Activated naive CD8-positive, alpha-beta T cell treated with anti-CD3 and anti-CD28 coated beads for 36 hours (primary cell): ENCODE measurements at regions not wholly inside any gene's neighbourhood (a gene's known extent, or its start where the extent isn't known, plus 50 kb on each side); places are given as distances from the start of the nearest gene placed in this dataset.

Source experiments
- DNase-seq: peaks from one replicate; pipeline ENCODE4 v3.0.0; 2021
- H3K27ac Mint-ChIP-seq: one replicate; pipeline ENCODE4 v1.8.0; 2022; ENCODE audit warnings: mild to moderate bottlenecking, moderate library complexity, mixed read lengths
- H3K27me3 Mint-ChIP-seq: one replicate; pipeline ENCODE4 v1.8.0; 2022; ENCODE audit warnings: mild to moderate bottlenecking, mixed read lengths
- H3K36me3 Mint-ChIP-seq: one replicate; pipeline ENCODE4 v1.8.0; 2021; ENCODE audit warnings: mild to moderate bottlenecking, mixed read lengths
- H3K4me1 Mint-ChIP-seq: one replicate; pipeline ENCODE4 v1.8.0; 2021; ENCODE audit warnings: mixed read lengths
- H3K4me3 Mint-ChIP-seq: one replicate; pipeline ENCODE4 v1.8.0; 2022; ENCODE audit warnings: mild to moderate bottlenecking, moderate library complexity, mixed read lengths
- H3K9me3 Mint-ChIP-seq: one replicate; pipeline ENCODE4 v1.8.0; 2022; ENCODE audit warnings: mixed read lengths

DNA sequence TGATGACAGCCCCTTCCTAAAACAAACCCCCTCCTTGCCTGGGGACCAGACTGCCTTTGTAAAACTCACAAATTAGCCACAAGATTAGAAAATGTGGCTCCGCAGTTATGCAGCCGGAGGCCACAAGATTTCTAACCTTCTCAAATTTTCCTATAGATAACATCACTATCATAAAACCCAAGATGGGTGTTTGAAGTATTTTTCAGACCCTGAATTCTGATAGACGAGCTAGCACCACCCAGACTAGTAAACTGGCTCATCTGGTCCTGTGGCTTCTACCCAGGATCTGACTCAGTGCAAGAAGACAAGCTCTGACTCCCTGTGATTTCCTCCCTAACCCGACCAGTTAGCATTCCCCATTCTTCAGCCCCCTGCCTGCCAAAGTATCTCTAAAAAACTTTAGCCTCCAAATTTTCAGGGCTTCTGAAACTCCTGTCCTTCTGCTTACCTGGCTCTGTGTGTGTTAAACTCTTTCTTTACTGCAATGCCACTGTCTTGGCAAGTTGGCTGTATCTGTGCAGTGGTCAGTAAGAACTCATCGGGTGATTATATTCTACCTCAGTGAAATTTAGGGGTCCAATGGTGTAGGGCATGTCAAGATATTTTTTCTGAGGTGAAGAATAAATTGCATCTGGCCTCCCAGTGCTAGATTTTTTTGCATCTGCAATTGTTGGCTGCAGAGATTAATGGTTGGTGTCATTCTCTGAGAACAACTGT, 102.1 kb downstream of the S1PR1 start:
- no peak overlapping the region for H3K27ac Mint-ChIP-seq
- no peaks in the 10 kb centered on the region for H3K27me3 Mint-ChIP-seq
- peaks cover 10% of the 10 kb centered on the region for H3K9me3 Mint-ChIP-seq
- H3K4me3 Mint-ChIP-seq = no peak overlapping the region
- H3K36me3 Mint-ChIP-seq = peaks cover 4% of the 10 kb centered on the region
- peaks cover 13% of the 10 kb centered on the region for H3K4me1 Mint-ChIP-seq
- DNase-seq = peak; percentile 11

DNA sequence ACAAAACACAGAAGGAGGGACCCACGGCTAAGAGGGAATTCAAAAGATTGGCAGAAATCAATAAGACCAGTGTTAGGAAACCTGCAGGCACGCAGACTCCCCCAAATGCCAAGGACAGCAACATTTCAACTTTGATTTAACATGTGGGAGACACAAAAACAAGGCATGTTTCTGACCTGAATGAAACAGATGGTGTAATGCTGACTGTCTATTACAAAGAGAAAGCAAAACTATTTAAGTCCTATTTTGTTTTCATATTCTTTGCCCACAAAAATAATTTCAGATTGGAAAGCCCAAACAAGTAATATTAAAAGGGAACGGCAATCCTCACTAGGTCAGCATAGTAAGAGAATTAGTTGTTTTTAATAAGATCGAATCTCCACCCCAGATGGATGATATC, 107.9 kb downstream of the S1PR1 start:
- H3K36me3 Mint-ChIP-seq = peaks cover 9% of the 10 kb centered on the region

DNA sequence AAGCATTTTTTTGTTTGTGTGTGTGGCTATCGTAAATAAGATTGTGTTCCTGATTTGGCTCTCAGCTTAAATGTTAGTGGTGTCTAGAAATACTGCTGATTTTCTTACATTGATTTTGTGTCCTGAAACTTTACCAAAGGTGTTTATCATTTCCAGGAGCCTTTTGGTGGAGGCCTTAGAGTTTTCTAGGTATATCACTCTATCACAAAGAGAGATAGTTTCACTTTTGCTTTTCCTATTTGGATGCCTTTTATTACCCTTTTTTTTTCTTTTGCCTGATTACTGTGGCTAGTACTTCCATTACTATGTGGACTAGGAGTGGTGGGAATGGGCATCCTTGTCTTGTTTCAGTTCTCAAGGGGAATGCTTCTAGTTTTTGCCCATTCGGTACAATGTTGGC, 109.6 kb downstream of the S1PR1 start:
- Mint-ChIP-seq H3K4me1 (peaks cover 32% of the 10 kb centered on the region), H3K9me3 (peaks cover 14% of the 10 kb centered on the region), H3K36me3 (peaks cover 9% of the 10 kb centered on the region), H3K27me3 (no peaks in the 10 kb centered on the region), H3K27ac (peak overlapping the region; percentile 30), H3K4me3 (no peak overlapping the region)
- DNase-seq = no peak

More for the DNA sequence above, 107.9 kb downstream of the S1PR1 start:
- H3K4me1 Mint-ChIP-seq = peaks cover 32% of the 10 kb centered on the region
- no peak for DNase-seq
- H3K27ac Mint-ChIP-seq = no peak overlapping the region
- H3K4me3 Mint-ChIP-seq = no peak overlapping the region
- H3K27me3 Mint-ChIP-seq = no peaks in the 10 kb centered on the region
- peaks cover 14% of the 10 kb centered on the region for H3K9me3 Mint-ChIP-seq

DNA sequence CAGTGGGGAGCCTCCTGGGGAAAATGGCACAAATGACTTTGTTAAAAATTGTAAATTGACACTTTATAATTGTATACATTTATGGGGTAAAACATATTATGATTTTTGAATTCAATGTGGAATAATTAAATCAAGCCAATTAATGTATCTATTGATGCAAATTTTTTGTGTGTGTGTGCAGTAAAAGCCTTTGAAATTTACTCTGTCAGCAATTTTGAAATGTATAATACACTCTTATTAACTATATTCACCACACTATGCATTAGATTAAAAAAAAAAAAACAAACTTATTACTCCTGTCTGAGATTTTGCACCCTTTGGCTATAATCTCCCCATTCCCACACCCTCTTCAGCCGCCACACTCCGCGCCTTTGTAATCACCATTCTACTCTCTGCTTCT, 119.2 kb downstream of the S1PR1 start:
- Mint-ChIP-seq H3K4me1 (peaks cover 19% of the 10 kb centered on the region), H3K36me3 (no peaks in the 10 kb centered on the region)
- no peak for DNase-seq

DNA sequence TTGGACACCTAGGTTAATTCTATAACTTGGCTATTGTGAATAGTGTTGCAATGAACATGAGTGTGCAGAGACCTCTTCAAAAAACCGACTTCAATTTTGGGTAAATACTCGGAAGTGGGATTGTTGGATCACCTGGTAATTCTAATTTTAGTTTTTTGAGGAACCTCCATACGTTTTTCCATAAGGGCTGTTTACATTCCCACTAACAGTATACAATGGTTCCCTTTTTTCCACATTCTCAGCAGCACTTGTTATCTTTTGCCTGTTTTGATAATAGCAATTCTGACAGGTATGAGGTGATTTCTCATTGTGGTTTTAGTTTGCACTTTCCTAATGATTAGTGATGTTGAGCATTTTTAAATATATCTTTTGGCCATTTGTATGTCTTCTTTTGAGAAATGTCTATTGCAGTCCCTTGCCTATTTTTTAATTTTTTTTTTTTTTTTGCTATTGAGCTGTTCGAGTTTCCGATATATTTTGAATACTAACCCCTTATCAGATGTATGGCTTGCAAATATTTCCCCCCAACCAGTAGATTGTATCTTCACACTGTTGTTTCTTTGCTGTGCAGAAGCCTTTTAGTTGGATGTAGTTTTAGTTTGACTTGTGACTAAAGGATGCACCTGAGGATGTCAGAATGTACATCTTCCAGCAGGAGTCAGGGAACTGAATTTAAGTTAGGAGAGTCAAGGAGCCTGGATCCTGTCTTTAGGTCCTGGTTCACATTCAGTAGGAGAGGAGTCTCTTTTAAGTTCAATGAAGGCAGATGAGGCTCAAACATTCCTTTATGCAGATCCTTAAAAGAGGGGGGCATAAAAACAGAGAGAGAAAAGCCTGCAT, 120.0 kb downstream of the S1PR1 start:
- DNase-seq = no peak
- Mint-ChIP-seq H3K4me1 (peaks cover 15% of the 10 kb centered on the region), H3K27ac (no peak overlapping the region), H3K36me3 (no peaks in the 10 kb centered on the region), H3K4me3 (no peak overlapping the region), H3K27me3 (peaks cover 3% of the 10 kb centered on the region), H3K9me3 (no peaks in the 10 kb centered on the region)

More for the DNA sequence above, 119.2 kb downstream of the S1PR1 start:
- peaks cover 3% of the 10 kb centered on the region for H3K27me3 Mint-ChIP-seq
- H3K9me3 Mint-ChIP-seq = no peaks in the 10 kb centered on the region
- H3K27ac Mint-ChIP-seq = no peak overlapping the region
- no peak overlapping the region for H3K4me3 Mint-ChIP-seq

DNA sequence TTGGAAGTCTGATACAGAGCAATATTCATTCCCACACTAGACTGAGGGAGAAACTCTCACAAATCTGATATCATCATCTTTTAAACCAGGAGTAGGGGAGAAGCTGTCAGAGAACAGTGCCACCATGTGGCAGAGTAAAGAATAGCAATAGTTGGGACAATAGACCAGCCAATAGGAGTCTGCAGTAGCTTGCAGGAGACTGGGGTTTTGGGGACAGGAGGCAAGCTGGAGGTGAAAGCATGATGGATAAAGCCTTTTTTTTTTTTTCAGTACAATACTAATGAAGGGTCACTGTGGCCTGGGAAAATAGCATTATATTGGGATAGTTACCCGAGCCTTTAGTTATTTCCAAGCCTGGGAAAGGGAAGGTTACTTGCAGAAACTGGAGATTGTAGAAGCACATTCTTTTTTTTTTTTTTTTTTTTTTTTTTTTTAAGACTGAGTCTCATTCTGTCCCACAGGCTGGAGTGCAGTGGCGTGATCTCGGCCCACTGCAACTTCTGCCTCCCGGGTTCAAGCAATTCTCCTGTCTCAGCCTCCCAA, 120.7 kb downstream of the S1PR1 start:
- Mint-ChIP-seq H3K27me3 (peaks cover 3% of the 10 kb centered on the region), H3K27ac (no peak overlapping the region), H3K4me1 (peaks cover 12% of the 10 kb centered on the region), H3K9me3 (no peaks in the 10 kb centered on the region), H3K36me3 (no peaks in the 10 kb centered on the region), H3K4me3 (no peak overlapping the region)
- DNase-seq = peak; percentile 63

DNA sequence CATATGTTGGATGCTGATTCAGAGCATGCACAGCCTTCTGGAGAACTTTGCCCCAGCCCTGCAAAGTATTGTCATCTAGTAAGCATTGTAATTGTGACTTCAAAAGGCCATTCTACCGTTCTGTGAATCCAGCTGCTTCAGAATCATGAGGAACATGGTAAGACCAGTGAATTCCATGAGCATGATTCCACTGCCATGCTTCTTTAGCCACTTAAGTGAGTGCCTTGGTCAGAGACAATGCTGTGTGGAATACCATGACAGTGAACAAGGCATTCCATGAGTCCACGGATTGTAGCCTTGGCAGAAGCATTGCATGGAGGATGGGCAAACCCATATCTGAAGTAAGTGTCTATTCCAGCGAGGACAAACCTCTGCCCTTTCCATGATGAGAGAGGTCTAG, 123.7 kb downstream of the S1PR1 start:
- H3K27ac Mint-ChIP-seq = no peak overlapping the region
- H3K36me3 Mint-ChIP-seq = no peaks in the 10 kb centered on the region
- H3K4me1 Mint-ChIP-seq = peaks cover 7% of the 10 kb centered on the region
- peaks cover 3% of the 10 kb centered on the region for H3K27me3 Mint-ChIP-seq
- H3K9me3 Mint-ChIP-seq = no peaks in the 10 kb centered on the region
- H3K4me3 Mint-ChIP-seq = no peak overlapping the region
- no peak for DNase-seq

DNA sequence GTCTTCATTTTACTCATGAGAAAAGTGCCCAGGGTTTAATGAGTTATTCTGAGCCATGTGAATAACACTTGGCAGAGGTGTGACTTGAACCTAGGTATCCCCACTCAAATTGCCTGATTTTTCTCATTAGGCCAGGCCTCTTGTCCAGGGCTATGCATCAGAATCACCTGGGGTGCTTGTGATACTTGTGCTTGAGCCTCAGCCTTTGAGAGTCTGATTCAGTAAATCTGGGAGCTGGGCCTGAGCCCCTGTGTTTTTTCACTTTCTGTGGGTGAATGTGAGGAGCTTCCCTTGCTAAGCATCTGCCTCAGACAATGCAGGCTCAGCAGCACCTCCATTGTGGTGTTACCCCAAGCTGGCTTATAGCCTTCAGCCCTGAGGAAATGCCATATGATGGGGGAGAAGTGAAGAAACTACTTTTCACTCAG, 127.1 kb downstream of the S1PR1 start:
- H3K27me3 Mint-ChIP-seq = no peaks in the 10 kb centered on the region
- no peaks in the 10 kb centered on the region for H3K36me3 Mint-ChIP-seq
- H3K4me3 Mint-ChIP-seq = no peak overlapping the region
- no peak overlapping the region for H3K27ac Mint-ChIP-seq
- H3K9me3 Mint-ChIP-seq = no peaks in the 10 kb centered on the region
- no peak for DNase-seq
- H3K4me1 Mint-ChIP-seq = peaks cover 3% of the 10 kb centered on the region

DNA sequence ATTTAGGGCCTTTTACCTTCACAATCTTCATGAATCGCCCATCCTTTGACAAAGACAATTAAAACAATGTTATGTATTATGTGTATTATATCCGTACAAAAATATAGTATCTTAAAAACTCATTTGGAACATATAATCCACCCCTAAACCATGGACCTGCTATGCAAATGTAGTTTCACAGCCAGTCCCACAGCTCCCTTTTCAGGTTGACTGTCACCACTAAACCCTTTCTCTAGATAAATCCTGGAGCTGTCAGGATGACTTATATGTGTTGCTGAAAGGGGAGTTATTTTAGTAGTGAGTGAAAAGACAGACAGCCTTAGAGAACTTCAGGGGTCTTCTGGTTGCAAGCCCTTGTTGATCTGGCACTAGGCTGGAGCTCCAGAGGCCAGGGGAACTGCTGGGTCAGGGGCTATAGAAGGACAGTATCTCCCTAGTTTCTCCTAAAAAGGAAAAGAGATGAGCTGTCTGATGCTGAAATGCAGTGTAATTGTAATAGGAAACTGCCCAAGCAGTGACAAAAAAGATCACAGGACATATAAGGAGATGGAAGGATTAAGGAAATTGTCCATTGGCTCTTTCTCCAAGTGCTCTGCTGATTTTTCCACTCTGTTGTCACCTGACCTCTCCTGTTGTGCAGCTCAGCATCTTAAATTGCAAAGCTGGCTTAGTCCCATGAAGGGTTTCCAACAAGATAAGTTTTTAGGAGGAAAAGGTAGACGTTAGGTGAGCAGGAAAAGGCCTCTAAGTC, 127.7 kb downstream of the S1PR1 start:
- Mint-ChIP-seq H3K9me3 (no peaks in the 10 kb centered on the region), H3K36me3 (no peaks in the 10 kb centered on the region), H3K4me1 (peaks cover 3% of the 10 kb centered on the region), H3K27me3 (no peaks in the 10 kb centered on the region), H3K27ac (no peak overlapping the region), H3K4me3 (no peak overlapping the region)
- no peak for DNase-seq

DNA sequence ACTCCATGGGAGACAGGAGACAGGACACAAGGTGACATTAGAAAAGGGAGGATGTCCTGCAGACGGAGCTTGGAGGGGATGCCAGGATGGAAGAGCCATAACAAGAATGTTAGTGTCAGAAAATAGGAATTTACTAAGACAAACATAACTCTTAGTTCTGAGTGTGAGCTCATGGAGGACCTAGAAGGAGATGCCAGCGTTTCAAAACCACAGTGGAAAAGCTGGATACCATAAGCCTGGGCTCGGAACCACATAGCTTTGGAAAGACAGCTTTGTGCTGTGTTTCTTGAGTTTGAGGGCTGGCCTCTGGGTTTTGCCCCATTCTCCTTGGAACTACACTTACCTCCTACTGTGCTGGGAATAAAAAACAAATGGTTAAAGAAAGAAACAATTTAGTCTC, 128.4 kb downstream of the S1PR1 start:
- Mint-ChIP-seq H3K9me3 (no peaks in the 10 kb centered on the region), H3K27me3 (no peaks in the 10 kb centered on the region), H3K36me3 (no peaks in the 10 kb centered on the region), H3K27ac (no peak overlapping the region), H3K4me1 (peaks cover 3% of the 10 kb centered on the region), H3K4me3 (no peak overlapping the region)
- no peak for DNase-seq

DNA sequence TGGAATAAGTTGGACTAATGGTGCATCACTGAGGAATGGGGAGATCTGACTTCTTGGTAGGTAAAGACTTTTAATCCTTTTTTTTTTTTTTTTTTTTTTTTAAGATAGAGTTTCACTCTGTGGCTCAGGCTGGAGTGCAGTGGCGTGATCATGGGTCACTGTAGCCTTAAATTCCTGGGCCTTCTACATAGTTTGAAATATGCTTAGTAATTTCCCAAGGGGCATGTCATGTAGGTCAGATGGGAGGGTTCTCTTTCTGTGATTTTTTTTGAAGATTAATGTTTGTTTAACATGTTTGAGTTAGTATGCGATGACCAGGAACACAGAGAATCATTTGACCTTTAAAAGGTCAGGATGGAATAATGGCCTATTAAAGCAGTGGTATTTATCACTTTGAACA, 129.1 kb downstream of the S1PR1 start:
- DNase-seq = no peak
- H3K36me3 Mint-ChIP-seq = no peaks in the 10 kb centered on the region
- H3K9me3 Mint-ChIP-seq = no peaks in the 10 kb centered on the region
- H3K27ac Mint-ChIP-seq = no peak overlapping the region
- H3K4me1 Mint-ChIP-seq = peaks cover 5% of the 10 kb centered on the region
- no peaks in the 10 kb centered on the region for H3K27me3 Mint-ChIP-seq
- no peak overlapping the region for H3K4me3 Mint-ChIP-seq

DNA sequence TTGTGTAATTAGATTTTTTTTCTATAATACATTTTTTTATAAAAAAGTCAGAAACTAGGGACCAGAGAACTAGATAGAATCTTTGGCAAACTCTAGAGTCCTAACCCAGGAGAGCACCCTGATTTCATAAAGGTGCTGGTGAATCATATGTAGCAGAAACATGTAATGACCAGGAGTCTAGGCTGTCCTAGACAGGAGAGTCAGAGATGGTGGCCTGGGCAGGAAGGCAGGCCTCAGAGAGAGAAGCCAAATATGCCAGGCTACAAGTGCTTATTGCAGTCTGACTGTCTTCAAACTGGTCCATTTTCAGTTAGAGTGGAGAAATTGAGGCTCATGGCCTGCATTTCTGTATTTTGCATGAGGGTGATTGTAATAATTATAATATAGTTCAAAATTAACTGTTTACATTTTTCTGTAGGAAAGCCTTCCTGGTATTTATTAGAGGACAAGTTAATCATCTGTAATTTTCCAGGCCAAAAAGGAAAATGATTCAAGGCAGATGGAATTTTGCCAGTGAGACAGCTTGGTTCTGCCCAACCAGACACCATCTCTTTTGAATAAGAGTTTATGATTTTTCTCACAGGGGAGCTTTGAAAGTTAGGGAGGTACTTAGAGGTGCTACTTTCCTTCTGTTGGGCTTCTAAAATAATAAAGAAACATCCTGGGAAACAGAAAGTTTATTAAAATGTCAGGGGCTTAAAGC, 129.8 kb downstream of the S1PR1 start:
- H3K4me3 Mint-ChIP-seq = no peak overlapping the region
- no peaks in the 10 kb centered on the region for H3K36me3 Mint-ChIP-seq
- no peaks in the 10 kb centered on the region for H3K9me3 Mint-ChIP-seq
- H3K27ac Mint-ChIP-seq = no peak overlapping the region
- peaks cover 11% of the 10 kb centered on the region for H3K4me1 Mint-ChIP-seq
- no peaks in the 10 kb centered on the region for H3K27me3 Mint-ChIP-seq
- no peak for DNase-seq

DNA sequence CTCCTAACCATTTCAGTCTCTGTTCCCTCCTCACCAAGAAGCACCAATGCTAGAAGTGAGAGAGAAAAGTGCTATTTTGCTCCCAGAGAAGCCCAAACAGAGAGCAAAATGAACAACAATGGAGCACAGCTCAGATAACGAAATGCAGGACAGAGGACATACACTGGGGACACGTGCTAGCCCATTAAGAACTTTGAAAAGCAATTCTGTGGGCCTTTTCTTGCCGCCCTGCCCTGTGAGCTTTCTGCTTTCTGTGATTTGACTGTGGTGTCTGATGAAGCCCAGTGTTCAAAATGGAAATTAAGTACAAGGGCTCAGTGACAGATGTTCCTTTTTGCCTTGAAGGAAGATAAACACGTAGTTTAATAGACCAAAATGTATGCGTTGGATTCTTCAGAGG, 130.8 kb downstream of the S1PR1 start:
- no peaks in the 10 kb centered on the region for H3K36me3 Mint-ChIP-seq
- H3K27ac Mint-ChIP-seq = no peak overlapping the region
- peaks cover 3% of the 10 kb centered on the region for H3K9me3 Mint-ChIP-seq
- H3K27me3 Mint-ChIP-seq = no peaks in the 10 kb centered on the region
- H3K4me1 Mint-ChIP-seq = peaks cover 12% of the 10 kb centered on the region
- no peak for DNase-seq
- no peak overlapping the region for H3K4me3 Mint-ChIP-seq

DNA sequence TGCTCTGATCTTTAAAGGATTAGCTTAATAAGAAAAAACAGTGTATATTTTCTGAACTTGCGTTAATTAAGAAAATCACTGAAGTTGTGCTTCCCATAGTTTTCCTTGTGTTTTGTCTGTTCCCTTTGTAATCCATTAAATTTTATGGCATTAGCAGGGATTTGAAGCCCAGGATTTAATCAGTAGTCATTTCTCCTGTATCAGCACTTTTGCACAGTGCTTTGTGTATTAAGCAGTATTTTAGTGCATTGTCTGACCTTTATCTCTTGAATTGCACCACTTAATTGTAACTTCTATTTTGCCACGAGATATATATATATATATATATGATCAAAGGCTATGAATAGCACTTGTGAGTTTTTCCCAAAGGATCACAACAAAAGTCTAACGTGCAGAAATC, 133.7 kb downstream of the S1PR1 start:
- Mint-ChIP-seq H3K27ac (no peak overlapping the region), H3K27me3 (no peaks in the 10 kb centered on the region), H3K9me3 (peaks cover 8% of the 10 kb centered on the region), H3K4me1 (peaks cover 12% of the 10 kb centered on the region), H3K36me3 (no peaks in the 10 kb centered on the region), H3K4me3 (no peak overlapping the region)
- no peak for DNase-seq
